K562 (cell line): ENCODE measurements at regions not wholly inside any gene's neighbourhood (a gene's known extent, or its start where the extent isn't known, plus 50 kb on each side); places are given as distances from the start of the nearest gene placed in this dataset.

ENCODE experiments used
- L3MBTL2 ChIP-seq: fragments of 450-650 bp; IDR thresholded peaks from 2 replicates; pipeline ENCODE4 v1.6.1; 2016; ENCODE audit warnings: mild to moderate bottlenecking, moderate library complexity
- TF ChIP-seq, protein P1 (sequence below): fragments of 450-650 bp; IDR thresholded peaks from 2 replicates; pipeline ENCODE4 v1.6.1; 2016; ENCODE audit warnings: mild to moderate bottlenecking, moderate library complexity

DNA sequence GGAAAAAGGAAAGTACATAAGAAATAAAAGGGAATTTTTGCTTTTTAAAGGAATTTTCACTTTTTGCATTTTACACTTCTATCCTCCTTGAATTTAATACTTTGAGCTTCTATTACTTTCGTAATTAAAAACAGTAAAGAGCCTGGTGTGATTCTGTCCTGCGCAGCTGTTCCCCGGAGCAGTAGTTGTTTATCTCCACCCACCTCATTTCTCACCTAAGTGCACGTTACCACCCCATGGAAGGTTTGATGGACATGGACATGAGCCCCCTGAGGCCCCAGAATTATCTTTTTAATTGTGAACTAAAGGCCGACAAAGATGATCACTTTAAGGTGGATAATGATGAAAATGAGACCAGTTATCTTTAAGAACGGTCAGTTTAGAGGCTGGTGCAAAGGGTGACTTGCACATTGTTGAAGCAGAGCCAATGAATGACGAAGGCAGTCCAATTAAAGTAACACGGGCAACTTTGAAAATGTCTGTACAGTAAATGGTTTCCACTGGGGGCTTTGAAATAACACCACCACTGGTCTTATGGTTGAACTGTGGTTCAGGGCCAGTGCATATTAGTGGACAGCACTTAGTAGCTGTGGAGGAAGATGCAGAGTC is 52.1 kb upstream of the TEX13D start (continued):
- TF ChIP-seq, protein P1, sequence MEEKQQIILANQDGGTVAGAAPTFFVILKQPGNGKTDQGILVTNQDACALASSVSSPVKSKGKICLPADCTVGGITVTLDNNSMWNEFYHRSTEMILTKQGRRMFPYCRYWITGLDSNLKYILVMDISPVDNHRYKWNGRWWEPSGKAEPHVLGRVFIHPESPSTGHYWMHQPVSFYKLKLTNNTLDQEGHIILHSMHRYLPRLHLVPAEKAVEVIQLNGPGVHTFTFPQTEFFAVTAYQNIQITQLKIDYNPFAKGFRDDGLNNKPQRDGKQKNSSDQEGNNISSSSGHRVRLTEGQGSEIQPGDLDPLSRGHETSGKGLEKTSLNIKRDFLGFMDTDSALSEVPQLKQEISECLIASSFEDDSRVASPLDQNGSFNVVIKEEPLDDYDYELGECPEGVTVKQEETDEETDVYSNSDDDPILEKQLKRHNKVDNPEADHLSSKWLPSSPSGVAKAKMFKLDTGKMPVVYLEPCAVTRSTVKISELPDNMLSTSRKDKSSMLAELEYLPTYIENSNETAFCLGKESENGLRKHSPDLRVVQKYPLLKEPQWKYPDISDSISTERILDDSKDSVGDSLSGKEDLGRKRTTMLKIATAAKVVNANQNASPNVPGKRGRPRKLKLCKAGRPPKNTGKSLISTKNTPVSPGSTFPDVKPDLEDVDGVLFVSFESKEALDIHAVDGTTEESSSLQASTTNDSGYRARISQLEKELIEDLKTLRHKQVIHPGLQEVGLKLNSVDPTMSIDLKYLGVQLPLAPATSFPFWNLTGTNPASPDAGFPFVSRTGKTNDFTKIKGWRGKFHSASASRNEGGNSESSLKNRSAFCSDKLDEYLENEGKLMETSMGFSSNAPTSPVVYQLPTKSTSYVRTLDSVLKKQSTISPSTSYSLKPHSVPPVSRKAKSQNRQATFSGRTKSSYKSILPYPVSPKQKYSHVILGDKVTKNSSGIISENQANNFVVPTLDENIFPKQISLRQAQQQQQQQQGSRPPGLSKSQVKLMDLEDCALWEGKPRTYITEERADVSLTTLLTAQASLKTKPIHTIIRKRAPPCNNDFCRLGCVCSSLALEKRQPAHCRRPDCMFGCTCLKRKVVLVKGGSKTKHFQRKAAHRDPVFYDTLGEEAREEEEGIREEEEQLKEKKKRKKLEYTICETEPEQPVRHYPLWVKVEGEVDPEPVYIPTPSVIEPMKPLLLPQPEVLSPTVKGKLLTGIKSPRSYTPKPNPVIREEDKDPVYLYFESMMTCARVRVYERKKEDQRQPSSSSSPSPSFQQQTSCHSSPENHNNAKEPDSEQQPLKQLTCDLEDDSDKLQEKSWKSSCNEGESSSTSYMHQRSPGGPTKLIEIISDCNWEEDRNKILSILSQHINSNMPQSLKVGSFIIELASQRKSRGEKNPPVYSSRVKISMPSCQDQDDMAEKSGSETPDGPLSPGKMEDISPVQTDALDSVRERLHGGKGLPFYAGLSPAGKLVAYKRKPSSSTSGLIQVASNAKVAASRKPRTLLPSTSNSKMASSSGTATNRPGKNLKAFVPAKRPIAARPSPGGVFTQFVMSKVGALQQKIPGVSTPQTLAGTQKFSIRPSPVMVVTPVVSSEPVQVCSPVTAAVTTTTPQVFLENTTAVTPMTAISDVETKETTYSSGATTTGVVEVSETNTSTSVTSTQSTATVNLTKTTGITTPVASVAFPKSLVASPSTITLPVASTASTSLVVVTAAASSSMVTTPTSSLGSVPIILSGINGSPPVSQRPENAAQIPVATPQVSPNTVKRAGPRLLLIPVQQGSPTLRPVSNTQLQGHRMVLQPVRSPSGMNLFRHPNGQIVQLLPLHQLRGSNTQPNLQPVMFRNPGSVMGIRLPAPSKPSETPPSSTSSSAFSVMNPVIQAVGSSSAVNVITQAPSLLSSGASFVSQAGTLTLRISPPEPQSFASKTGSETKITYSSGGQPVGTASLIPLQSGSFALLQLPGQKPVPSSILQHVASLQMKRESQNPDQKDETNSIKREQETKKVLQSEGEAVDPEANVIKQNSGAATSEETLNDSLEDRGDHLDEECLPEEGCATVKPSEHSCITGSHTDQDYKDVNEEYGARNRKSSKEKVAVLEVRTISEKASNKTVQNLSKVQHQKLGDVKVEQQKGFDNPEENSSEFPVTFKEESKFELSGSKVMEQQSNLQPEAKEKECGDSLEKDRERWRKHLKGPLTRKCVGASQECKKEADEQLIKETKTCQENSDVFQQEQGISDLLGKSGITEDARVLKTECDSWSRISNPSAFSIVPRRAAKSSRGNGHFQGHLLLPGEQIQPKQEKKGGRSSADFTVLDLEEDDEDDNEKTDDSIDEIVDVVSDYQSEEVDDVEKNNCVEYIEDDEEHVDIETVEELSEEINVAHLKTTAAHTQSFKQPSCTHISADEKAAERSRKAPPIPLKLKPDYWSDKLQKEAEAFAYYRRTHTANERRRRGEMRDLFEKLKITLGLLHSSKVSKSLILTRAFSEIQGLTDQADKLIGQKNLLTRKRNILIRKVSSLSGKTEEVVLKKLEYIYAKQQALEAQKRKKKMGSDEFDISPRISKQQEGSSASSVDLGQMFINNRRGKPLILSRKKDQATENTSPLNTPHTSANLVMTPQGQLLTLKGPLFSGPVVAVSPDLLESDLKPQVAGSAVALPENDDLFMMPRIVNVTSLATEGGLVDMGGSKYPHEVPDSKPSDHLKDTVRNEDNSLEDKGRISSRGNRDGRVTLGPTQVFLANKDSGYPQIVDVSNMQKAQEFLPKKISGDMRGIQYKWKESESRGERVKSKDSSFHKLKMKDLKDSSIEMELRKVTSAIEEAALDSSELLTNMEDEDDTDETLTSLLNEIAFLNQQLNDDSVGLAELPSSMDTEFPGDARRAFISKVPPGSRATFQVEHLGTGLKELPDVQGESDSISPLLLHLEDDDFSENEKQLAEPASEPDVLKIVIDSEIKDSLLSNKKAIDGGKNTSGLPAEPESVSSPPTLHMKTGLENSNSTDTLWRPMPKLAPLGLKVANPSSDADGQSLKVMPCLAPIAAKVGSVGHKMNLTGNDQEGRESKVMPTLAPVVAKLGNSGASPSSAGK = peak; percentile 38; the same call in 1 of the 2 replicates
- peak; percentile 24; the same call in 1 of the 2 replicates for TF ChIP-seq L3MBTL2
